A549 (cell line): ENCODE measurements at regions not wholly inside any gene's neighbourhood (a gene's known extent, or its start where the extent isn't known, plus 50 kb on each side); places are given as distances from the start of the nearest gene placed in this dataset.

Source experiments
- ATAC-seq, 2 experiments: fragments of 200-7000 bp in 1 of 2; fragments of >200 bp in 1 of 2; cut with Nextera tagmentation in 1 of 2; cut with Tn5 transposase in 1 of 2; 3 replicates each; pipeline versions ENCODE4 v1.8.0 to v1.9.1; 2018 to 2020; ENCODE audit warnings: mild to moderate bottlenecking in 1 of 2, moderate library complexity in 1 of 2
- CTCF ChIA-PET: fragments of 300-600 bp; sonication (Branson Sonifier 250); formaldehyde crosslinking; extraction: SDS; loops from one replicate; lab custom pipeline; 2021; ENCODE audit warnings: antibody characterized with exemption, inconsistent platforms; lab: Yijun Ruan, JAX
- POLR2A ChIA-PET: fragments of 350-600 bp; formaldehyde crosslinking; extraction: SDS; loops from one replicate; lab custom pipeline; 2021; ENCODE audit warnings: antibody characterized with exemption, inconsistent platforms; lab: Yijun Ruan, JAX
- DNase-seq, 2 experiments: peaks; one replicate each; pipeline versions ENCODE4 v3.0.0 to v3.0.0-alpha.2; 2011 to 2016; ENCODE audit warnings: low read depth in 1 of 2, low spot score in 1 of 2
- FAIRE-seq: peaks from 2 replicates; lab custom pipeline; 2011; peaks lifted over from hg19 to GRCh38; lab: Jason Lieb, UNC
- H3K27ac ChIP-seq, 2 experiments: fragments of >200 bp; sonication (Bioruptor Twin); formaldehyde crosslinking; 3 replicates each; pipeline ENCODE4 v1.5.1; 2016 to 2017
- H3K4me1 ChIP-seq: fragments of >200 bp; sonication (Bioruptor Twin); formaldehyde crosslinking; 3 replicates; pipeline ENCODE4 v1.6.1; 2016
- H3K4me2 ChIP-seq: fragments of >200 bp; sonication (Bioruptor Twin); formaldehyde crosslinking; 3 replicates; pipeline ENCODE4 v1.6.1; 2016
- H3K4me3 ChIP-seq: fragments of >200 bp; sonication (Bioruptor Twin); formaldehyde crosslinking; 3 replicates; pipeline ENCODE4 v1.5.1; 2016
- H3K9me3 ChIP-seq: fragments of >200 bp; sonication (Bioruptor Twin); formaldehyde crosslinking; 3 replicates; pipeline ENCODE4 v1.6.1; 2016
- ATOH8 ChIP-seq: fragments of 250-450 bp; sonication (Bioruptor Pico); IDR thresholded peaks from 2 replicates; pipeline ENCODE4 v1.5.0; 2020; ENCODE audit warnings: low read depth, mild to moderate bottlenecking, moderate library complexity
- BHLHE40 ChIP-seq: IDR thresholded peaks from 2 replicates; pipeline ENCODE4 v1.6.1; 2012; ENCODE audit warnings: low read depth, low read length, inconsistent platforms
- CEBPB ChIP-seq, 2 experiments: fragments of >200 bp in 1 of 2; sonication (Bioruptor Twin) in 1 of 2; formaldehyde crosslinking in 1 of 2; IDR thresholded peaks; 2 replicates each; pipeline ENCODE4 v1.6.1; 2012 to 2016
- CTCF ChIP-seq: fragments of >200 bp; sonication (Bioruptor Twin); formaldehyde crosslinking; IDR thresholded peaks from 3 replicates; pipeline ENCODE4 v1.5.1; 2016
- EHF ChIP-seq: fragments of 250-450 bp; sonication (Bioruptor Pico); IDR thresholded peaks from 2 replicates; pipeline ENCODE4 v1.5.0; 2020; ENCODE audit warnings: mild to moderate bottlenecking
- EHMT2 ChIP-seq: fragments of 200-600 bp; sonication (generic); IDR thresholded peaks from 2 replicates; pipeline ENCODE4 v1.6.1; 2016; ENCODE audit warnings: antibody characterized with exemption, low read depth, mild to moderate bottlenecking, moderate library complexity
- ELK1 ChIP-seq: fragments of 150-350 bp; IDR thresholded peaks from 2 replicates; pipeline ENCODE4 v1.6.1; 2014; ENCODE audit warnings: low read depth, mild to moderate bottlenecking, low read length
- EP300 ChIP-seq, 2 experiments: fragments of >200 bp; sonication (Bioruptor Twin); formaldehyde crosslinking; IDR thresholded peaks; 2 replicates in 1 of 2; 3 replicates in 1 of 2; pipeline ENCODE4 v1.6.1; 2016 to 2017
- ESRRA ChIP-seq: fragments of 150-350 bp; IDR thresholded peaks from 2 replicates; pipeline ENCODE4 v1.6.1; 2014; ENCODE audit warnings: mild to moderate bottlenecking, low read length, borderline replicate concordance
- FOSB ChIP-seq: fragments of 250-450 bp; sonication (Bioruptor Pico); IDR thresholded peaks from 2 replicates; pipeline ENCODE4 v1.5.0; 2020; ENCODE audit warnings: mild to moderate bottlenecking, moderate library complexity
- FOSL2 ChIP-seq, 2 experiments: fragments of 450-650 bp in 1 of 2; fragments of >200 bp in 1 of 2; sonication (Bioruptor Twin) in 1 of 2; formaldehyde crosslinking; IDR thresholded peaks; 2 replicates each; pipeline versions ENCODE4 v1.5.0 to v1.6.1; 2016 to 2020; ENCODE audit warnings: mild to moderate bottlenecking in 1 of 2, moderate library complexity in 1 of 2
- GATA3 ChIP-seq: IDR thresholded peaks from 2 replicates; pipeline ENCODE4 v1.6.1; 2012; ENCODE audit warnings: borderline replicate concordance
- HES2 ChIP-seq: fragments of >200 bp; sonication (Bioruptor Twin); formaldehyde crosslinking; IDR thresholded peaks from 2 replicates; pipeline ENCODE4 v1.6.1; 2016
- HEYL ChIP-seq: fragments of 250-450 bp; sonication (Bioruptor Pico); IDR thresholded peaks from 2 replicates; pipeline ENCODE4 v1.8.0; 2021; ENCODE audit warnings: mild to moderate bottlenecking, moderate library complexity
- HOXA7 ChIP-seq: fragments of 250-450 bp; sonication (Bioruptor Pico); IDR thresholded peaks from 2 replicates; pipeline ENCODE4 v1.5.0; 2020; ENCODE audit warnings: mild to moderate bottlenecking, moderate library complexity
- HOXB5 ChIP-seq: fragments of 250-450 bp; sonication (Bioruptor Pico); IDR thresholded peaks from 2 replicates; pipeline ENCODE4 v1.5.0; 2020; ENCODE audit warnings: mild to moderate bottlenecking, moderate library complexity
- JUN ChIP-seq, 2 experiments: fragments of >200 bp; sonication (Bioruptor Twin); formaldehyde crosslinking; IDR thresholded peaks; 2 replicates in 1 of 2; 3 replicates in 1 of 2; pipeline ENCODE4 v1.6.1; 2016 to 2017
- JUNB ChIP-seq: fragments of >200 bp; sonication (Bioruptor Twin); formaldehyde crosslinking; IDR thresholded peaks from 2 replicates; pipeline ENCODE4 v1.6.1; 2016
- KDM5A ChIP-seq: fragments of 200-600 bp; sonication (generic); IDR thresholded peaks from 2 replicates; pipeline ENCODE4 v1.6.1; 2016; ENCODE audit warnings: antibody characterized with exemption, mild to moderate bottlenecking
- MAFK ChIP-seq: fragments of 450-650 bp; IDR thresholded peaks from 2 replicates; pipeline ENCODE4 v1.6.1; 2014; ENCODE audit not compliant: partially characterized antibody
- MAX ChIP-seq: IDR thresholded peaks from 2 replicates; pipeline ENCODE4 v1.6.1; 2012
- MAZ ChIP-seq: fragments of 150-350 bp; IDR thresholded peaks from 2 replicates; pipeline ENCODE4 v1.6.1; 2014; ENCODE audit warnings: antibody characterized with exemption, low read depth, low read length, borderline replicate concordance
- MYC ChIP-seq: IDR thresholded peaks from 2 replicates; pipeline ENCODE4 v1.6.1; 2012; ENCODE audit warnings: mild to moderate bottlenecking, inconsistent platforms, low read length, improper control_type of control experiment, borderline replicate concordance
- NFE2L2 ChIP-seq: fragments of 150-350 bp; conservative IDR thresholded peaks from 2 replicates; pipeline ENCODE4 v1.6.1; 2014; ENCODE audit warnings: low read length
- NR3C1 ChIP-seq: fragments of >200 bp; sonication (Bioruptor Twin); formaldehyde crosslinking; IDR thresholded peaks from 3 replicates; pipeline ENCODE4 v1.6.1; 2017
- PHF8 ChIP-seq: fragments of 200-600 bp; sonication (generic); IDR thresholded peaks from 2 replicates; pipeline ENCODE4 v1.6.1; 2016; ENCODE audit warnings: low read depth, mild to moderate bottlenecking, antibody characterized with exemption, moderate library complexity, borderline replicate concordance
- POLR2A ChIP-seq: IDR thresholded peaks from 2 replicates; pipeline ENCODE4 v1.6.1; 2012; ENCODE audit warnings: mild to moderate bottlenecking, low read length
- RFX5 ChIP-seq: fragments of 450-650 bp; IDR thresholded peaks from 2 replicates; pipeline ENCODE4 v1.7.1; 2014; ENCODE audit warnings: antibody characterized with exemption, mild to moderate bottlenecking, moderate library complexity
- SREBF2 ChIP-seq: fragments of 450-650 bp; IDR thresholded peaks from 2 replicates; pipeline ENCODE4 v1.6.1; 2014; ENCODE audit warnings: mild to moderate bottlenecking, moderate library complexity
- TFCP2L1 ChIP-seq: fragments of 250-450 bp; sonication (Bioruptor Pico); IDR thresholded peaks from 2 replicates; pipeline ENCODE4 v1.5.0; 2021; ENCODE audit warnings: mild to moderate bottlenecking
- TP53 ChIP-seq: fragments of 250-450 bp; sonication (Bioruptor Pico); IDR thresholded peaks from 2 replicates; pipeline ENCODE4 v1.5.0; 2021; ENCODE audit warnings: mild to moderate bottlenecking, moderate library complexity
- ZSCAN20 ChIP-seq: fragments of 250-450 bp; sonication (Bioruptor Pico); IDR thresholded peaks from 2 replicates; pipeline ENCODE4 v1.8.0; 2022; ENCODE audit warnings: mild to moderate bottlenecking, moderate library complexity
- WGBS: methylation state at CpG from one replicate; pipeline ENCODE4 v1.1.6; 2017; ENCODE audit errors: missing lambda C conversion rate; 5-methylcytosine and 5-hydroxymethylcytosine counted together

- ChIA-PET POLR2A (no interaction called here), CTCF (interaction anchor here (0.6 kb wide), 1 partner anchor 15 kb away, joined by 3 read pairs; no protein-coding TSS in a partner anchor)
- Histone ChIP-seq H3K9me3 (no peaks in the 10 kb centered on the region), H3K4me2 (no peak overlapping the region), H3K4me3 (no peak overlapping the region), H3K4me1 (no peaks in the 10 kb centered on the region), H3K27ac (no peak overlapping the region)
- WGBS: 13% methylated on average over 2 of the region's 2 CpGs
- DNase-seq: no peak
- no peak for FAIRE-seq
- no peak for TF ChIP-seq HOXB5
- no peak for TF ChIP-seq CTCF
- no peak for TF ChIP-seq JUN (IDR thresholded peaks at IDR 0.05)
- no peak for TF ChIP-seq PHF8
- no peak for TF ChIP-seq SREBF2
- no peak for TF ChIP-seq RFX5
- no peak for TF ChIP-seq TP53
- no peak for TF ChIP-seq GATA3
- TF ChIP-seq KDM5A: no peak
- no peak for ATAC-seq
These were observed 146.4 kb upstream of the POU2AF2 start for GRCh38 chr11:111099028-111099713.

GRCh38 chr11:111098091-111098490 lies 147.4 kb upstream of the POU2AF2 start:
- FAIRE-seq (no peak), ATAC-seq (no peak), DNase-seq (no peak)
- Histone ChIP-seq H3K4me2 (no peak overlapping the region), H3K4me3 (no peak overlapping the region), H3K27ac (no peak overlapping the region), H3K4me1 (no peaks in the 10 kb centered on the region)
- ChIA-PET POLR2A (no interaction called here), CTCF (no interaction called here)
- 36% methylated on average over 1 of the region's 1 CpG for WGBS
- TF ChIP-seq JUNB: no peak
- TF ChIP-seq EHF (CRISPR knock-in tag): no peak
- no peak for TF ChIP-seq HOXA7
- no peak for TF ChIP-seq NR3C1
- TF ChIP-seq MYC: no peak
- no peak for TF ChIP-seq CEBPB (IDR thresholded peaks at IDR 0.05)
- no peak for TF ChIP-seq HEYL (CRISPR knock-in tag)
- no peak for TF ChIP-seq TFCP2L1 (CRISPR knock-in tag)
- TF ChIP-seq HES2: no peak
- no peak for TF ChIP-seq MAFK
- no peak for TF ChIP-seq EP300 (IDR thresholded peaks at IDR 0.05)
- TF ChIP-seq ATOH8 (CRISPR knock-in tag): no peak
- TF ChIP-seq KDM5A: no peak
- TF ChIP-seq ESRRA: no peak
- TF ChIP-seq, all 56 proteins: peak for 0
- H3K9me3 ChIP-seq: no peaks in the 10 kb centered on the region

GRCh38 chr11:111097191-111097590 lies 148.3 kb upstream of the POU2AF2 start:
- Histone ChIP-seq H3K4me2 (peak overlapping the region; percentile 48), H3K4me3 (no peak overlapping the region; the same call in 2 of the 3 replicates), H3K4me1 (no peaks in the 10 kb centered on the region), H3K27ac (no peak overlapping the region), H3K9me3 (no peaks in the 10 kb centered on the region)
- 25% methylated on average over 11 of the region's 11 CpGs for WGBS
- ChIA-PET POLR2A (no interaction called here), CTCF (no interaction called here)
- FAIRE-seq: no peak
- TF ChIP-seq ELK1: no peak
- TF ChIP-seq FOSB (CRISPR knock-in tag): no peak
- TF ChIP-seq EHF (CRISPR knock-in tag): no peak
- TF ChIP-seq FOSL2 (IDR thresholded peaks at IDR 0.05): no peak
- no peak for TF ChIP-seq FOSL2 (CRISPR knock-in tag; IDR thresholded peaks at IDR 0.05)
- TF ChIP-seq JUN (IDR thresholded peaks at IDR 0.05): no peak
- no peak for TF ChIP-seq ESRRA
- TF ChIP-seq NFE2L2: no peak
- TF ChIP-seq BHLHE40: no peak
- no peak for TF ChIP-seq EP300 (IDR thresholded peaks at IDR 0.05)
- no peak for TF ChIP-seq MAX
- TF ChIP-seq ZSCAN20 (CRISPR knock-in tag): no peak
- TF ChIP-seq POLR2A: no peak
- TF ChIP-seq MAZ: no peak
- no peak for TF ChIP-seq EHMT2
- TF ChIP-seq CEBPB (IDR thresholded peaks at IDR 0.05): no peak
- peak in 1 of 2 experiments; percentile 7 for DNase-seq
- peak in 1 of 2 experiments; percentile 60; a peak in 3 of 6 replicates for ATAC-seq
